H1 (cell line): ENCODE measurements at regions not wholly inside any gene's neighbourhood (a gene's known extent, or its start where the extent isn't known, plus 50 kb on each side); places are given as distances from the start of the nearest gene placed in this dataset.

Source experiments
- CTCF ChIA-PET: fragments of 300-600 bp; sonication (Branson Sonifier 250); formaldehyde crosslinking; loops from one replicate; lab custom pipeline; 2021; ENCODE audit not compliant: partially characterized antibody; lab: Charles Lee
- POLR2A ChIA-PET: fragments of 300-600 bp; sonication (Branson Sonifier 250); formaldehyde crosslinking; loops from one replicate; lab custom pipeline; 2021; ENCODE audit warnings: inconsistent platforms; ENCODE audit not compliant: partially characterized antibody; lab: Charles Lee
- DNase-seq, 2 experiments: peaks; one replicate each; pipeline versions ENCODE4 v3.0.0 to v3.0.0-alpha.2; 2010 to 2022; ENCODE audit warnings: low spot score in 2 of 2, low read depth in 1 of 2, mixed read lengths in 1 of 2
- FAIRE-seq: peaks from 2 replicates; lab custom pipeline; 2011; peaks lifted over from hg19 to GRCh38; lab: Jason Lieb, UNC
- H2AFZ ChIP-seq: 2 replicates; pipeline ENCODE4 v1.8.1; 2012; ENCODE audit warnings: low read length, inconsistent platforms
- H2AK5ac ChIP-seq: 2 replicates; pipeline ENCODE4 v1.6.1; 2013; ENCODE audit warnings: low read depth, low read length
- H2BK120ac ChIP-seq: replicated peaks from 2 replicates; pipeline ENCODE3; 2013; ENCODE audit warnings: low read depth, low read length, inconsistent platforms
- H2BK12ac ChIP-seq: 2 replicates; pipeline ENCODE4 v1.6.1; 2013; ENCODE audit warnings: low read depth, low read length
- H2BK15ac ChIP-seq: 2 replicates; pipeline ENCODE4 v1.6.1; 2013; ENCODE audit warnings: low read length
- H2BK20ac ChIP-seq: 2 replicates; pipeline ENCODE4 v1.6.1; 2013; ENCODE audit warnings: low read length
- H2BK5ac ChIP-seq: 2 replicates; pipeline ENCODE4 v1.6.1; 2013; ENCODE audit warnings: low read depth, low read length
- H3K14ac ChIP-seq: 2 replicates; pipeline ENCODE4 v1.6.1; 2013; ENCODE audit warnings: inconsistent platforms; ENCODE audit not compliant: insufficient read length
- H3K18ac ChIP-seq: 2 replicates; pipeline ENCODE4 v1.6.1; 2013; ENCODE audit warnings: low read length; ENCODE audit errors: extremely low read depth
- H3K23ac ChIP-seq: 2 replicates; pipeline ENCODE4 v1.6.1; 2013; ENCODE audit warnings: inconsistent platforms; ENCODE audit not compliant: insufficient read length
- H3K23me2 ChIP-seq: 2 replicates; pipeline ENCODE4 v1.6.1; 2013; ENCODE audit warnings: low read depth, low read length
- H3K27ac ChIP-seq: 2 replicates; pipeline ENCODE4 v1.6.1; 2011; ENCODE audit warnings: low read depth, low read length, inconsistent platforms
- H3K27me3 ChIP-seq, 4 experiments: replicated peaks in 1 of 4; 1 replicate in 1 of 4; 2 replicates in 3 of 4; pipeline versions ENCODE4 v1.6.1 to v1.8.1; 2011 to 2013; ENCODE audit warnings: low read length in 3 of 4, mild to moderate bottlenecking in 3 of 4, inconsistent platforms in 2 of 4, mixed read lengths in 2 of 4, moderate library complexity in 1 of 4; ENCODE audit not compliant: control insufficient read depth in 3 of 4, insufficient read depth in 3 of 4; ENCODE audit errors: extremely low read depth in 1 of 4
- H3K36me3 ChIP-seq, 4 experiments: 2 replicates each; pipeline versions ENCODE4 v1.6.1 to v1.8.1; 2011 to 2013; ENCODE audit warnings: mild to moderate bottlenecking in 4 of 4, low read length in 3 of 4, moderate library complexity in 2 of 4, control low read depth in 1 of 4, inconsistent platforms in 1 of 4; ENCODE audit not compliant: insufficient read depth in 4 of 4, control insufficient read depth in 2 of 4
- H3K4ac ChIP-seq: replicated peaks from 2 replicates; pipeline ENCODE3; 2013; ENCODE audit warnings: low read length, low read depth, mixed read lengths, inconsistent platforms; ENCODE audit not compliant: insufficient read length
- H3K4me1 ChIP-seq, 4 experiments: replicated peaks in 1 of 4; 1 replicate in 1 of 4; 2 replicates in 3 of 4; pipeline versions ENCODE4 v1.6.1 to v1.8.1; 2011 to 2013; ENCODE audit warnings: low read length in 3 of 4, inconsistent platforms in 2 of 4, mixed read lengths in 1 of 4; ENCODE audit not compliant: insufficient read depth in 4 of 4, control insufficient read depth in 3 of 4
- H3K4me2 ChIP-seq, 2 experiments: 2 replicates each; pipeline versions ENCODE4 v1.6.1 to v1.8.1; 2011 to 2013; ENCODE audit warnings: low read depth in 2 of 2, low read length in 2 of 2, control low read depth in 1 of 2, inconsistent platforms in 1 of 2, mild to moderate bottlenecking in 1 of 2; ENCODE audit not compliant: insufficient read depth in 1 of 2
- H3K4me3 ChIP-seq, 4 experiments: fragments of 200-600, 300-600 bp in 1 of 4; sonication (generic), shearing (Covaris generic), sonication (Bioruptor Twin) in 1 of 4; 2 replicates each; pipeline versions ENCODE4 v1.5.1 to v1.8.1; 2011 to 2016; ENCODE audit warnings: low read length in 4 of 4, low read depth in 3 of 4, control low read depth in 2 of 4, inconsistent platforms in 2 of 4, mild to moderate bottlenecking in 2 of 4, mixed read lengths in 1 of 4, moderate library complexity in 1 of 4; ENCODE audit not compliant: insufficient read depth in 2 of 4; ENCODE audit errors: extremely low read depth in 1 of 4
- H3K56ac ChIP-seq: replicated peaks from 2 replicates; pipeline ENCODE3; 2013; ENCODE audit warnings: low read depth, mild to moderate bottlenecking, mixed read lengths, low read length, inconsistent platforms; ENCODE audit not compliant: insufficient read length
- H3K79me1 ChIP-seq: 2 replicates; pipeline ENCODE4 v1.6.1; 2013; ENCODE audit warnings: low read depth, low read length, control low read depth
- H3K79me2 ChIP-seq, 2 experiments: 2 replicates each; pipeline versions ENCODE4 v1.6.1 to v1.8.1; 2012 to 2013; ENCODE audit warnings: low read length in 2 of 2, mild to moderate bottlenecking in 2 of 2, inconsistent platforms in 1 of 2; ENCODE audit not compliant: insufficient read depth in 2 of 2, control insufficient read depth in 1 of 2
- H3K9ac ChIP-seq, 4 experiments: replicated peaks in 1 of 4; 1 replicate in 1 of 4; 2 replicates in 3 of 4; pipeline versions ENCODE4 v1.6.1 to v1.8.1; 2011 to 2013; ENCODE audit warnings: low read depth in 3 of 4, low read length in 3 of 4, control low read depth in 2 of 4, mild to moderate bottlenecking in 2 of 4, moderate library complexity in 2 of 4, inconsistent platforms in 1 of 4; ENCODE audit errors: extremely low read depth in 1 of 4
- H3K9me3 ChIP-seq, 2 experiments: 2 replicates each; pipeline versions ENCODE4 v1.6.1 to v1.8.1; 2012 to 2013; ENCODE audit warnings: mild to moderate bottlenecking in 2 of 2, moderate library complexity in 2 of 2, control low read depth in 1 of 2, inconsistent platforms in 1 of 2, low read depth in 1 of 2, low read length in 1 of 2, mixed read lengths in 1 of 2; ENCODE audit not compliant: insufficient read depth in 2 of 2
- H4K20me1 ChIP-seq, 2 experiments: replicated peaks in 1 of 2; 2 replicates each; pipeline versions ENCODE3 to v1.8.1; 2011 to 2013; ENCODE audit warnings: inconsistent platforms in 2 of 2, low read length in 2 of 2, mild to moderate bottlenecking in 1 of 2; ENCODE audit not compliant: insufficient read depth in 2 of 2, control insufficient read depth in 1 of 2
- H4K5ac ChIP-seq: 2 replicates; pipeline ENCODE4 v1.6.1; 2013; ENCODE audit warnings: low read length, low read depth, mixed read lengths, inconsistent platforms; ENCODE audit not compliant: insufficient read length
- H4K8ac ChIP-seq: 2 replicates; pipeline ENCODE4 v1.8.0; 2013; ENCODE audit warnings: mild to moderate bottlenecking, moderate library complexity, low read length, inconsistent platforms; ENCODE audit not compliant: insufficient read depth; ENCODE audit errors: extremely low read depth
- H4K91ac ChIP-seq: replicated peaks from 2 replicates; pipeline ENCODE3; 2013; ENCODE audit warnings: low read length, mixed read lengths, inconsistent platforms; ENCODE audit not compliant: insufficient read length
- FOSL1 ChIP-seq: IDR thresholded peaks from 2 replicates; pipeline ENCODE4 v1.6.1; 2011; ENCODE audit warnings: mild to moderate bottlenecking, low read depth, low read length, moderate library complexity; ENCODE audit not compliant: insufficient read depth
- HDAC6 ChIP-seq: IDR thresholded peaks from one replicate; pipeline ENCODE4 v1.7.1; 2012; ENCODE audit warnings: low read depth, mild to moderate bottlenecking, inconsistent platforms, low read length, moderate library complexity
- WGBS, 2 experiments: shearing (Covaris generic) in 1 of 2; methylation state at CpG; one replicate each; pipeline versions ENCODE4 v1.1.6 to v1.1.7; 2013 to 2015; ENCODE audit warnings: low lambda C conversion rate in 2 of 2, mixed read lengths in 2 of 2, inconsistent platforms in 1 of 2, low coverage in 1 of 2, missing lambda C conversion rate in 1 of 2; ENCODE audit not compliant: insufficient replicate concordance in 2 of 2, insufficient coverage in 1 of 2, insufficient read length in 1 of 2; ENCODE audit errors: extremely low coverage in 1 of 2, missing lambda C conversion rate in 1 of 2; 5-methylcytosine and 5-hydroxymethylcytosine counted together

- Histone ChIP-seq H2BK12ac (no peak overlapping the region), H3K56ac (no peak overlapping the region), H4K5ac (no peak overlapping the region), H3K9me3 (peaks cover 0 to 5% of the 10 kb centered on the region in 2 experiments; a peak in 2 of 4 replicates), H2AFZ (no peak overlapping the region), H2BK20ac (no peak overlapping the region), H3K4me2 (no peak overlapping the region), H2BK120ac (no peak overlapping the region), H4K8ac (no peak overlapping the region), H3K27ac (no peak overlapping the region), H3K4ac (no peak overlapping the region), H2AK5ac (no peak overlapping the region), H2BK15ac (no peak overlapping the region), H3K4me3 (no peak overlapping the region), H3K79me2 (no peaks in the 10 kb centered on the region), H3K14ac (no peak overlapping the region), H3K4me1 (no peaks in the 10 kb centered on the region), H3K18ac (no peak overlapping the region), H3K79me1 (no peaks in the 10 kb centered on the region), H3K36me3 (no peaks in the 10 kb centered on the region), H2BK5ac (no peak overlapping the region), H4K91ac (no peak overlapping the region), H3K23me2 (no peaks in the 10 kb centered on the region), H3K27me3 (no peaks in the 10 kb centered on the region), H3K23ac (no peak overlapping the region), H4K20me1 (no peaks in the 10 kb centered on the region), H3K9ac (no peak overlapping the region)
- ChIA-PET CTCF (no interaction called here), POLR2A (no interaction called here)
- DNase-seq (no peak), FAIRE-seq (no peak)
- WGBS, 2 experiments: 94% methylated on average over 2 of the region's 2 CpGs; no CpG with 5 or more reads in 1 of the 2 experiments
- no peak for TF ChIP-seq FOSL1
- no peak for TF ChIP-seq HDAC6
These were observed 149.3 kb upstream of the CYSLTR1 start for GRCh38 chrX:78476701-78477100.
